GM19043 (cell line): ENCODE measurements at regions not wholly inside any gene's neighbourhood (a gene's known extent, or its start where the extent isn't known, plus 50 kb on each side); places are given as distances from the start of the nearest gene placed in this dataset.
"Not testable (repeated sequence)": the region's sequence is repeated elsewhere in the genome, so short reads cannot be mapped to it uniquely, and the experiment has no call there.

Experiments used
- ATAC-seq: cut with Tn5 transposase; IDR thresholded peaks from one replicate; pipeline ENCODE4 v1.9.1; 2021; ENCODE audit warnings: low read depth; ENCODE audit not compliant: unreplicated experiment

DNA sequence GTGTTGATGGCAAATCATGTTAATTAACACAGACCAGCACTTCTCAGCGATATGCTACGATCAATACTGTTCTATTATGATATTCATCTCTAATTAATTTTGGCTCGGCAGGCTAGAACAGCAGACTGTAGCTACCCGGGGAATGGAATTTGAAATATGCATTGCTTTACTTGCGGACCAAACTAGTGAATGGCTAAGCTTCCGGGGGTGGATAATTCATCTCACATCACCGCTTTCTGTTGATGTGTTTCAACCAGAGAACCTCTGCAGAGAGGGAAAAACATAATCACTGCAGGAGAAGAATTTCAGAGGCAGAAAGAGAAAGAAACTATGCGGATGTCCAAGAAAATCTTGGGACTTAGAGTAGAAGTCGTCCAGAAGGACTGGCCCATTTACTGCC, 490.9 kb downstream of the STK39 start:
- ATAC-seq = no peak

DNA sequence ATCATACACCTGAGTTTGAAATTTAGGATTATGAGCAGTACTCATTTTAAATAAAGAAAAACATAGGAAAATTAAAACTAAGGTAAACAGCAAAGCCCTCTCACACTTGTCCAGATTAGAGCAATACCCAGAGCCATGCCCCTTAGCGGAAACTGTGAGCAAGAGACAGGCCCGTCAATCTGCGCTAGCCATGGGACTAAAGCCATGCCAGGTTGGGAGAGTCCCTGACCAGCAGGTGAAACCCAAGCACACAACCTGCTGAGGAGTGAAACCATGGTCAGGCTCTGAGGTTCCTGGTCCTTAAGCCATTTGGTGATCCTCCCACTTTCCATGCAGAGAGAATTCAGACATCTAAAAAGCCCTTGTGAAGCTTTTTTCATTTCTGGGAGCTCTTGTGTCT, 494.3 kb downstream of the STK39 start:
- ATAC-seq = no peak

DNA sequence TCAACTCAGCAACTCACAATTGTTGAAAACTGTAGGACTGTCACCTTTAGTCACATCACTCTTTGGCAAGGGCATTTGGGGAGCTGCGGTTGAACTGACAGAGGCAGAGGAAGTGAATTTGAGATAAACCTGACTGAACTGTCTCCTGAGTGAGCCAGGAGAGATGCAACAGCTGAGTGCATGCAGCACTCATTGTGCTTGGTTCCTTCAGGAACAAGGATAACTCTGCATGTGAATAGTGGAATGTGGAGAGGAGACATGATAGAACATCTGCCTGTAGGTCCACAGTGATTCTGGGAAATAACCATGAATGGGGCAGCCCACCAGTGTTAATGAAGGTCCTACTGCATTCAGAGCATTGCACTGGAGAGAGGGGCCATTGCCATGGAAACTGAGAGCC, 494.7 kb downstream of the STK39 start:
- no peak for ATAC-seq

DNA sequence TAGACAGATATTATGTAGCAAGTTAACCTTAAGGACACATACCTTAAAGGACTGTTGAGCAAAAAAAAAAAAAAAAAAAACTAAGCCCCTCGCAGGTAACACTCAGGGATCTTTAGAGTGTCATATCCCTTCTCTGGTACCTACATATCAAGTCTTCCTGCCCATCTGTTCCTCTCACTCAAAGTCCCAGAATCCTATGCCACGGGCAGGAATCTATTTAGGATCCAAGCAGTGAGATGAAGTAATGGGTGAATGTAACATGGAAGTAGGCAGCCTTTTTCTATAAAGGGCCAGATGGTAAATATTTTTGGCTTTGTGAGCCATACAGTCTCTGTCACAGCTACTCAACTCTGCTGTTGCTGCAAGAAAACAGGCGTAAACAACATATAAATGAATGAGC, 496.7 kb downstream of the STK39 start:
- ATAC-seq = no peak

DNA sequence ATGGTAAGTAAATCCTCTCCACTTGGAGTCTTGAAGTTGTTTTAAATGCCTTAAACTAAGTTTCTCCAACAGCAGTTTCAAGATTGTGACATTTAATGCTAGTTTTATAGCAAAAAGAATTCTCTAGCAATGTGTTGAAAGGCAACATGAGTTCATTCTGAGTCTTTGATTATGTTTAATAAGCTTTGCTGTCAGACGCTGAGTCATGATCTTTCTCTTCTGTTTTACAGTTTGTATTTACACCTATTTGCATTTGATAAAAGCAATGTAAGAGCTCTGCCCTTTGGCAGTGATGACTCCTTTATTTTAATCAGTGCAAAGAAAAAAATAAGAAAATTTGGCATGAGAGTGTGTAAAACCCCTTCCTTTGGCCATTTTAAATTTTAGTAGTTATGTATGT, 497.7 kb downstream of the STK39 start:
- no peak for ATAC-seq

DNA sequence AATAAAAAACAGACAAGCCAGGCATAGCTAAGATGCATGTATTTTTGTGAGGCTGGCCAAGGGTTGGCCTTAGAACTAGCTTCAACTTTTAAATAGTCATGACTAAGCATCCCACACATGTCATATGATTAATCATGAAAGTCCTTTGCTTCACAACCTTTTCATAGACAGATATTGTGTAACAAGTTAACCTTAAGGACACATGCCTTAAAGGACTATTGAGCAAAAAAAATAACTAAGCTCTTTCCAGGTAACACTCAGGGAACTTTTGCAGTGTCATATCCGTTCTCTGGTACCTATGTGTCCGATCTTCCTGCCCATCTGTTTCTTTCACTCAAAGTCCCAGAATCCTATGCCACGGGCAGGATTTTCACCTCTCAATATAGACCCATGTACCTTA, 498.4 kb downstream of the STK39 start:
- ATAC-seq = no peak

DNA sequence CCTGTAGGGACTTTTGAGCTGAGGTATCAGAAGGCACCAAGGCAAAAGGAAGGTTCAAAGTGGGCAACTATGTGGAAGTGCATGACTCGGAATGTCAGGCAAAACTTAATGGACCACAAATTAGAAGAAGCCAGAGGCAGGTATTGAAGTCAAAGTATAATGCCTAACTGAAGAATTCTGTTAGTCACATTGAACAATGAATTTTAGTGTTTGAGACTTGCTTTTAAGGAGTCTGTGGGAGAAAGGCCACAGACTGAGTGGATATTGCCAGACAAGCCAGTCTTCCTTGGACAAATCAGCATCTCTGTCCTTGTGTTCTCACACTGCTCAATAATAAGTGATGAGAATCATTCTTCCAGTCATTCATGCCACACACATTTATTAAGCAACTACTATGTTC, 498.9 kb downstream of the STK39 start:
- ATAC-seq = no peak

DNA sequence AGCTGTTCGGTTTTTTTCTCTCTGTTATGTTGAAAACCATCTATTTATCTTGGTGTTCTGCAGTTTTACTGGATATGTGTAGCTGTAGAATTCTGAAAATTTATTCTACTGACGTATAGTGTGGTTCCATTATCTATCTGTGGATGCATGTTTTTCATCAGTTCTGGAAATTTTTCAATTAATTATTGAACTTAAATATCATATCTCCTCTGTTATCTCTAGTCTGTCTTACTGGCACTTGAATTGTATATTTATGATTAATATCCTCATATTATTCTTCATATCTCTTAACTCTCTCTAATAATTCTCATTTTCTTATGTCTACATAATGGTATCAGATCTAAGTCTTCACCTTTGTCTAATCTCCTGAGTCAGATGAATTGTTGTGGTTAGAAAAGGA, 501.7 kb downstream of the STK39 start:
- no peak for ATAC-seq

DNA sequence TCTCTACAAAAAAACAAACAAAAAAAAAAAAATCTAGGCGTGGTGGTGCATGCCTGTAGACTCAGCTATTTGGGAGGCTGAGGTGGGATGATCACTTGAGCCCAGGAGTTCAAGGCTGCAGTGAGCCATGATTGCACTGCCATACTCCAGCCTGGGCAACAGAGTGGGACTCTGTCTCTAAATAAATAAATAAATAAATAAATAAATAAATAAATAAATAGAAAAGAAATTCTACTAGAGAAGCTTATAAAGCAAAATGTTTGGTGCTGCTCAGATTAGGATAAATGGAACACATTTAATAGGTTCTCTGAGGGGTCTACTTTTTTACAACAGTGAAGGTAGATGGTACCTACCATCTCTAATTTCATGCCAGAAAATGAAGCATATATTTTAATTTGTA, 507.5 kb downstream of the STK39 start:
- ATAC-seq = not testable (repeated sequence)

DNA sequence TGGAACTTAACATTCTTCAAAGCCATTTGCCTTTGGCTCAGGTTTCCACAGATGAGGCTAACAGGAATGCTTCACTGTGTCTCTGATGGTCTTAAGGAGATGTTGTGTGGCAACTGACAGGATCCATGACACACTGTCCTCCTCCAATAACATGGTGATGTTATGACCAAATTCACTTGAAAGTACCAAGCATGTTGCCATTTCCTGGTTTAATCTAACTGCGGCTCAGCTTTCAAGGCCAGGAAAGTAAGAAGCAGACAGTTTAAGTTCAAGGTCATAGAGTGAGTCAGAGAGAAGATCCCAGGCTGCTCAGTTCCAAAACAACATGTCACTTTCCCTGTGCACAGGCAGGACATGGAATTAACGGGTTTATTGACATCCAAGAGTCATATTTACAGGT, 513.6 kb downstream of the STK39 start:
- no peak for ATAC-seq

DNA sequence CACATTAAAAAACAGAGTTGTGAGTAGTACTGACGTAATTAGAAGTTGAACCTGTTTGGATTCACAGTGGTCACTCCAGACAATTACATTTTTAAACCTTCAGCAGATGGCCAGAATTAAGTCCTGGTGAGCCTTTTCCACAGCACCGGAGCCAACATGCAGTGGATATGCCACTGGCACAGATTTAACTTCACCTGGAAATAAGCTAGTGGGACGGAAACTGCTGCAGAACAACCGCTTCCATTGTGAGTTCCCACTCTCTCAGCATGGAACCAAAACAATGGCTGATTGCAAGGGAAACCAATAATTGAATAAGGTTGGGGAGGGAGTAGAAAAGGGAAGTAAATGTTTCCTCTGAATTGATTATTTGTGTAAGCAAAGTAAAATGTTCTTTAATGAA, 515.1 kb downstream of the STK39 start:
- no peak for ATAC-seq

DNA sequence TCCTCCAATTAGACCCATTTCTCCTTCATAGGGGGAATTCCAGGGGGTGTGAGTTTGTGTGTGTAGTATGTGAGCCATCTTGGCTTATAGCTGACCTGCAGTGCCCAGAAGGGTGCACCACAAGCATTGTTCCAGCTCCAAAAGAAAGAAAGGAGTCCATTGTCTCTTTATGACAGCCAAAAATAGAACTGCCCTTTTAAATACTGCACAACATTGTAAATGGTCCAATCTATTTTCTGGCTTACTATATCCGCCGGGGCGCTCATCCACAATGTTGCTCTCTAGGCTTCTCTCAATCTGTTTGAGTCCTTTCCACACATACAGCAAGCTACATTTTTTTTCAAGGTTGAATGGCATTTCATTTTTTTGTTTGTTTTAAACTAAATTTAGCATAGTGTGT, 517.5 kb downstream of the STK39 start:
- ATAC-seq = no peak

DNA sequence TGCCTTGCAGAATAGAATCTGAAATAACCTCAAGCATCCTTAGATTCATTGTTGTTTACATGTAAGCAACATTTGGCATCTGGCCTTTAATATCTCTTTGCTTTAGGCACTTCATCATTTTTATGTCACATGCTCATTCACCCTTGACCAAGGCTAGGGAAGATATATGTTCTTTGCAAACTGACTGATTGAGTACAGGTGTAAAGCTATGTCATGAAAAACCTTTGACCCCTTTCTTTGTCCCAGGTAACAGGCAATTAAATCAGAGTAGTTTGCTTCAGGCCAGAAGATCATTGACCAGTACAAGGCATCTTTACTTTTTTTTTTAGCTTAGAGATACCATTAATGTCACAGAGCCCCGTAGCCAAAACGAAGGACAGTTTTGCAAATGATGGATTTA, 520.6 kb downstream of the STK39 start:
- ATAC-seq = no peak

DNA sequence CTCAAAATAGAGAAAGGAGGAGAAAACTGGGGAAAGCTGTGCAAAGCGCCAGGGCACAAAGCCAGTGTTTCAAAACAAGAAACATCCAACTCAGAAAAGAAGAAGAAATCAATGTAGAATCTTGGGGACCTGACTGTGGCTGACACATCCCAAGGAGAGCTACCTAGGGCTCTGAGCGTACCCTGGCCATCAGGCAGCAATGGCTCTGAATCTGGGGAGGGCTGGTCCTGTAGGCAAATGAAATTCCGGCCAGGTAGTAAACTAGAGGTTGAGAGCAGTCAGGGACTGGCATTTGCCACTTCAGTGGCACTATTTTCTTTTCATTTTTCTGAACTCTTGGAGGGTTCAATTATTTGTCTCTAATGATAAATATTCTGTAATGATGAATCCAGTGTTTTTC, 525.8 kb downstream of the STK39 start:
- no peak for ATAC-seq

DNA sequence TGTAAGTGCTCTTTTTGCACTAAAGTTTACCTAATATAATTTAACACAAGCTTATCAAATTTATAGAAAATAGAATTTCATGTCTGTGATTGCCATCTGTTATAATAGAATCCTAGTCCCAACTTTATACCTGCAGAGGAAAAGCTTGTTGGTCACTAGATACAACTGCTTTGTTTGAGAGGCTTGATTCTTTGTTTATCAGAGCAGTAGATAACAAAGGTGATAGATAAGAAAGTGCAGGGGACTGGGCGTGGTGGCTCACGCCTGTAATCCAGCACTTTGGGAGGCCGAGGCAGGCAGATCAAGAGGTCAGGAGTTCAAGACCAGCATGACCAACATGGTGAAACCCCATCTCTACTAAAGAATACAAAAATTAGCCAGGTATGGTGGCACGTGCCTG, 528.0 kb downstream of the STK39 start:
- ATAC-seq = no peak

DNA sequence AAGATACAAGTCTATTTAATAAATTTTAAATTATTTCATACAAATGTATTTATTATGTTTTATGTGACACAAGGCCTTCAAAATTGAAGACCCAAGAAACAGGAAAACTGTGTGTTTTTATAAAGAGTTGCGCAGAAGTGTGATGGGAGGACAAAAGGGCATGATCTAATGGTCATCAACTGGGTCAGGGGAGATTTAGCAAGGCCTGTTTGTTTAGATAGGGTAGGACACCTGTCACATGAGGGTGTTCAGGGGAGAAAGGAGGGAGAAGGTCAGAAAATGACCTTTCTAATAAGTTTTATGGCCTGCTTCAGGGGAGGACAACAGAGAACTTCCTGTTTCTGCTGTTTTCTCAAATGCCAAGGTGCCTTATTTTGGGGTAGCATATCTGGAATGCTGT, 528.8 kb downstream of the STK39 start:
- no peak for ATAC-seq

DNA sequence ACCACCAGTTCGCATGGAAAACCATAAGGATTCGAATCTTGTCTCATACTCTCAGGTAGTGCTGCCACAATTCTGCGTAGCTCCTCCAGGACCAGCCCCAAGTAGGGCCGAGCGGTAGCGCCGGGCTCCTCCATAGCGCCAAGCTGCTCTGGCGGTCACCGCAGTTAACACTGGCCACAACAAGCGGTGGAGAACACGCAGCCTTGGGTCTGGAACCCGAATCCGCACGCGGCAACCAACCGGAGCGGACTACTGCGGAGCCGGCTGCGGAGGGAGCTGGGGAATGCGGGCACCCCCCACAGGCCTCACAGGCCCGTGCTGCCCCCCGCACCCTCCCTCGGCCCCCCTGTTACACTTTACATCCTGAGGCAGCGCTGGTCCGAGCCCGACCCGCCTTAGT, 531.5 kb downstream of the STK39 start:
- ATAC-seq = no peak

DNA sequence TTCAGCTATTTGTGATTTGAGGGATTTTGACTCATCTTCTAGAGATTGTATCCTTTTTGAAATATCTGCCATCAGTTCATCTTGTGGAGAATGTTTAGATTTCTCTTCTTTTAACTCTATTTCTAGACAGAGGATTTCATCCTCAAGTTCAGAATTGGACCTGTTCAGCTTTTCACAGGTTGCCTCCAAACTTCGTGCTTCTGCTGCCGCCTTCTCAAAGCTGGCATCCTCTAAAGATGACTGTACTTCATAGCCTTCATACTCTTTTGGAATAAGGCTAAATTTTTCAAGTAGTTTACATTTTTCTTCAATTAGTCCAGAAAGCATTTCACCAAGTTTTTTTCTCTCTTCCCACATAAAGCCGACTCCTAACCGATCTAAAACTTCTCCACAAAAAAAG, 531.9 kb downstream of the STK39 start:
- ATAC-seq = not testable (repeated sequence)

DNA sequence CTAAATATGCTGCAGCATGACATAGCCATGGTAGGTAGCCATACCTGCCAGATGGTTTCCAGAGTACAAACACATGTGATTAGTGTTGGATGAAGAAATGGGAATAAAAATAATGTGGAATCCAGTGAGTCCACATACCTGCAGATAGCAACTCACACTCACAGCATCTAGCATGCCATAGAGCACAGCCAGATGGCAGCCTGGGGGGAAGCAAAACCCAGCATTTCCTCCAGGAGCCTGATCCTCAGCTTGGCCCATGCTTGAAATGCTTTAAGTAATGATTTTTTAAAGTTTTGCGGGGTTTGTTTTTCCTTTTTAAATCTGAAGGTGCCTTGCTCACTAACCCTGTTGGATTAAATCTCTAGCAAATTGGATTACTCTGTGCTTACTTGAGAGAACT, 535.1 kb downstream of the STK39 start:
- no peak for ATAC-seq

DNA sequence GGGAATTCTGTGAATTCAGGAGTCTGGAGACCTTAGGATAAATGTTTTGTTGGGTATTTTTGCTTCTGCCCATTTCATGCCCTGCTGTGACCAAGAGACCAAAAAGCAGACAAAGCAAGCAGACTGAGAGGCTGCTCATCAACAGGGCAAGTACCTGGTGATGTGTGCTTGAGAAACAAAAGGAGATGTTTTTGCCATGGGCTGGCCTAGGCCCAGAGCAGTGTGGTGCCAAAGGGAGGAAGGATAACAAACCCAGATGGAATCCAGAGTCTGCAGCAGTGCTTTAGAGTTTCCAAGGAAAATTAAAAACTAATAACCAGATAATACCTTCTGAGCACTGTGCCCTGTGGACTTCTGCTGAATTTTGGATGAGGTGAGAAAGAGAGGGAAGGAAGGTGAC, 538.4 kb downstream of the STK39 start:
- ATAC-seq = no peak

DNA sequence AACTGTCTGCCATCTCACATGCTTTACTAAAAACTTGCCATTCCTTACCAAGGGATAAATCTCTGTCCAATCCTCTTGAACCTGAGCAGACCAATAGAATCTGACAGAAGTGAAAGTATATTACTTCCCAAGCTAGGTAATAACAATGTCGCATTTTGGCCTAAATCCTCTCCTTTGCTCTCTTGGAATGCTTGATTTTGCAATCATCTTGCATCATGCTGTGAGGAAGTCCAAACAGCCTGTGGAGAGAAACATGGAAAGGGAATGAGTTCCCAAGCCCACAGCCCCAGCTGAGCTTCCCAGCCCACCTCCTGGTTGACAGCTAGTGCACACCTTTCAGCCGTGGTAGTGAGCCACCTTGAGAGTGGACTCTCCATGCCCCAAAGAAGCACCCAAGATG, 540.6 kb downstream of the STK39 start:
- no peak for ATAC-seq

DNA sequence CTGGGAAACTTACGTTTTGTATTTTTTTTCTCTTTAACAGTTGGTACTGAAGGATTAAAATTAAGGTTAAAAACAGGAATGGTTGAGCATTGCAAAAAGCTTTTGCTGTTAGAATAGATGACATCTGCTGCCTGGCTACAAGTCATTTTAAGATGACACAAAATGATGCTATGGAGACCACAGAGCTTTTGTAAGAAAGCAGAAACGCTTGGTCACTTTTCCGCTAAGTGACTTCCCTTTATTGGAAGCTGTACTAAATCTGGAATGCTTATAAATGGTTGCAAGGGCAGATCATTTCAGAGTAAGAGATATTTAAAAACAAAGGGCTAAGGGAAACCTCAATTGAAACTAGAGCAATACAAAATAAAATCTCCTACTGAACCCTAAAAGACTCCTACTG, 544.0 kb downstream of the STK39 start:
- no peak for ATAC-seq

DNA sequence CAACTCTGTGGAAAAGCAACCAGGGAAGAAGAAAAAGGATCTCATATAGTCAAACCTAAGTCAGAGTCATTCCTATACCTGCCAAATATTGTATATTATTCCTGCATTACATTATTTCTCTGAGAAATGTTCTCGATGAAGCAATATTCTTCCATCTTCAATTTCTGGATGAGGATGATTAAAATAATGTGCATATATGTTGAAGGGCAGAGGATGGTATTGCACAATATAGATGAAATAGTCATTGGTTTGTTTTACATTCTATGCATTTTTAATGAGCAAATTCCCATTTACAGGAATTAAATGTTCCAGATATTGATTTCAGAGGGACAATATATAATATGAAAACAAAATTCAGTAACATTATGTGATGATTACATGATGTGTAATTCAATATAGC, 545.2 kb downstream of the STK39 start:
- no peak for ATAC-seq

DNA sequence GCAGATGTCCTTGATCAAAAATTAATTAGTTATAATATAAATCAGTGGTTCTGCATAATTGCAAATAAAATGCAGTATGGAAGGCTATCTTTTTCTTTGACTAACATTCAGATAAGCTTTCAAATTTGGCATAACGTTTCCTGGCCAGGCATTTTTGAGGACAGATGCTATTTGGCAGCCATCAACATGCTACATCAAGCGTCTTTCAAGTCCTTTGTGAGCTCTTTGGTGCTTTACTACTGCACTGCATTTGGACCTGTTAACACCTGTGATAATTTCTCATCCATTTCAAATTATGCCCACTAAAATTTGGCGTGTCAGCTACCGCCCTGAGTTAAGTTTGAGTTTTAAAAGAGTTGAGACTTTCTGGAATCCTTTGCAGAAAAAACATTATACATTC, 545.7 kb downstream of the STK39 start:
- no peak for ATAC-seq
